HG02943 (cell line): ENCODE measurements at regions not wholly inside any gene's neighbourhood (a gene's known extent, or its start where the extent isn't known, plus 50 kb on each side); places are given as distances from the start of the nearest gene placed in this dataset.

Experiments used
- ATAC-seq: cut with Tn5 transposase; IDR thresholded peaks from one replicate; pipeline ENCODE4 v1.9.1; 2021; ENCODE audit warnings: mild to moderate bottlenecking, low read depth, moderate library complexity; ENCODE audit not compliant: unreplicated experiment

- no peak for ATAC-seq
Measured at GRCh38 chr12:58131986-58132755, 190.8 kb downstream of the ATP23 start.

- no peak for ATAC-seq
Measured at GRCh38 chr12:58138424-58138823, 197.1 kb downstream of the ATP23 start.

- ATAC-seq, result no peak
Measured at GRCh38 chr12:58139894-58140293, 198.5 kb downstream of the ATP23 start.

- no peak for ATAC-seq
Measured at GRCh38 chr12:58140395-58140794, 199.0 kb downstream of the ATP23 start.

GRCh38 chr12:58142991-58143390, 201.6 kb downstream of the ATP23 start:
- no peak for ATAC-seq

GRCh38 chr12:58143498-58143995, 202.2 kb downstream of the ATP23 start:
- no peak for ATAC-seq

- ATAC-seq, result no peak
Measured at GRCh38 chr12:58148405-58148804, 207.0 kb downstream of the ATP23 start.

- ATAC-seq, result no peak
Measured at GRCh38 chr12:58148976-58149375, 207.6 kb downstream of the ATP23 start.

- no peak for ATAC-seq
Measured at GRCh38 chr12:58154359-58154758, 213.0 kb downstream of the ATP23 start.

GRCh38 chr12:58156697-58157096, 215.3 kb downstream of the ATP23 start:
- ATAC-seq, result no peak

- no peak for ATAC-seq
Measured at GRCh38 chr12:58159941-58160340, 218.6 kb downstream of the ATP23 start.

GRCh38 chr12:58161773-58162172, 220.4 kb downstream of the ATP23 start:
- no peak for ATAC-seq

GRCh38 chr12:58163021-58163420, 221.7 kb downstream of the ATP23 start:
- ATAC-seq, result no peak

- ATAC-seq, result no peak
Measured at GRCh38 chr12:58166643-58167042, 225.3 kb downstream of the ATP23 start.

- ATAC-seq, result no peak
Measured at GRCh38 chr12:58167622-58168021, 226.3 kb downstream of the ATP23 start.

GRCh38 chr12:58169826-58170225, 228.5 kb downstream of the ATP23 start:
- no peak for ATAC-seq

- no peak for ATAC-seq
Measured at GRCh38 chr12:58171914-58172313, 230.5 kb downstream of the ATP23 start.

- no peak for ATAC-seq
Measured at GRCh38 chr12:58172433-58173073, 231.2 kb downstream of the ATP23 start.

GRCh38 chr12:58174316-58174715, 232.9 kb downstream of the ATP23 start:
- no peak for ATAC-seq

GRCh38 chr12:58176296-58176869, 235.0 kb downstream of the ATP23 start:
- ATAC-seq, result no peak

- no peak for ATAC-seq
Measured at GRCh38 chr12:58177366-58177765, 236.0 kb downstream of the ATP23 start.

- no peak for ATAC-seq
Measured at GRCh38 chr12:58184212-58184611, 242.8 kb downstream of the ATP23 start.
